Esophagus muscularis mucosa (tissue), 3 donors: ENCODE measurements at regions not wholly inside any gene's neighbourhood (a gene's known extent, or its start where the extent isn't known, plus 50 kb on each side); places are given as distances from the start of the nearest gene placed in this dataset.

ENCODE experiments used
- CTCF ChIP-seq, 3 experiments: fragments of 200-600 bp in 2 of 3; fragments of 450-650 bp in 1 of 3; sonication (generic) in 2 of 3; IDR thresholded peaks; one replicate each; pipeline ENCODE4 v1.5.1; 2017 to 2019; ENCODE audit warnings: antibody characterized with exemption in 3 of 3, mild to moderate bottlenecking in 2 of 3, moderate library complexity in 1 of 3
- POLR2A ChIP-seq: fragments of 450-650 bp; IDR thresholded peaks from one replicate; pipeline ENCODE4 v1.6.1; 2017; ENCODE audit warnings: antibody characterized with exemption, moderate library complexity, mild to moderate bottlenecking, low read depth
- POLR2AphosphoS5 ChIP-seq, 2 donors: sonication (generic); formaldehyde crosslinking; IDR thresholded peaks; one replicate each; pipeline ENCODE4 v1.6.1; 2017; ENCODE audit warnings: antibody characterized with exemption in 2 of 2

GRCh38 chr2:181788897-181789555 is 102.5 kb upstream of the ITPRID2 start:
- TF ChIP-seq CTCF (IDR thresholded peaks at IDR 0.05) (no peak), POLR2A (no peak), POLR2AphosphoS5 (IDR thresholded peaks at IDR 0.05) (no peak)
